Esophagus mucosa (tissue), 1 donor: ENCODE measurements at regions not wholly inside any gene's neighbourhood (a gene's known extent, or its start where the extent isn't known, plus 50 kb on each side); places are given as distances from the start of the nearest gene placed in this dataset.

Experiments used
- ATAC-seq: fragments of 200-7000 bp; cut with Tn5 transposase; one replicate; pipeline ENCODE4 v1.9.1; 2020
- donor health status: DM: yes; HTN: yes; CAD: no.

DNA sequence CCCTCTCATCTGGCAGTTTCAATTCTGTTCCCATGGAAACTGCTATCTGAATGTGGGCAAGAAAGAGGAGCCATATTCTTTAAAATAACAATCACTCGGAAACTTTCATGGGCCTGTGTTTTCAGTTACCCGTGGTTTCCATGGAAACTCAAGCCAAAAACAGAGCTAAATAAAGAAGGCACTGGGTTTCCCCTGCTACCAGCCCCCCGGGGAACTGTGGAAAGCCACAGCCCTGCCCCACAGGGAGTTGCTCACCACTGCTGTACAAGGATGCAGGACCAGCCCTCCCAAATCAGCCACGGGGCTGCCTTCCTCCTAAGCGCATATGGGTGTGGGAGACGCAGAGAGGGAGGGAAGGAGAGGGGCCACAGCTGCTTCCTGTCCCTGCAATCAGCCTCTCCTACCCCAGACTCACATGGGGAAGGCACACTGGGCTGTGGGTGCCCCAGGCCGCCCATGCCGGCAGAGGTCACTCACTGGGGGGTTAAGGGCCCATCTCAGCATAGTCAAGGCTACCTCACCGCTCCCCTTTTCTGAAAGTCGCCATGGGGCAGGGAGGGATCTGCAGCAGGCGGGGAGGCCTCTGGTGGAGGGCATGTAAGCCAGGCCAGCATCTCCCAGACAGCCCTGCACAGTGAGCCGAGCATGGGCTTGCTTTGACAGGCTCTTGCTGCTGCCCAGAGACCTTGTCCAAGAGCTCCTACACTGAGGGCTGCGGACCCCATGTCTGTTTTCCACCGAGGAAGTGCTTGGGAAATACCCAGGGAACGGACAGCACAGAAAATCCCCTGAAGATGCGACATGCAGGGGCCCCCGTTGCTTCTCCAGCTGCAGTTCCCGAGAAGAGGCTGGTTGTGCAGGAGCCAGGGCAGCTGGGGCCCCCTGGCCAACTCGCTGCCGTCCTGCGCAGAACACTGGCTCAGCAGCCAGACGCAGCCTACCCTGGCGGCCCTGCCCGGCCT is 157.3 kb upstream of the PPP2R2D start:
- ATAC-seq: peak; percentile 16

- ATAC-seq: no peak
Observed at GRCh38 chr10:131744346-131744745, 156.5 kb upstream of the PPP2R2D start.

DNA sequence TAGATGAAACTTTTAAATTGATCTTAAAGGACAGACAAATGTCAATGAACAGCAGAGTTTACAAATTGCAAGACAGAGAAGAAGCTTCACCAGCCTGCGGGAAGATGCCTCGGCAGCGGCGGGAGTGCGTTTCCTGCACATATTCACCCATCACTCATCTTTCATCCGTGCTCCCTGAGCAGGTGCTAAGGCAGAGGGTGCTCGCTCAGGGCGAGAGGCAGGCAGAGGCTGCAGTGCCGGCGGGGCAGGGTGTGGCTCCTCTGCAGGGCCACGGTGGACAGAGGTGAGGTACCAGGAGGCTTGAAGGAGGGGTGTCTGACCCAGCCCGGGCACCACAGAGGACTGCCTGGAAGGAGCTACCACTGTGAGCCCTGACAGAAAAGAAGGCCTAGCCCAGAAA is 155.2 kb upstream of the PPP2R2D start:
- ATAC-seq: no peak

- no peak for ATAC-seq
Observed at GRCh38 chr10:131746241-131746711, 154.5 kb upstream of the PPP2R2D start.

DNA sequence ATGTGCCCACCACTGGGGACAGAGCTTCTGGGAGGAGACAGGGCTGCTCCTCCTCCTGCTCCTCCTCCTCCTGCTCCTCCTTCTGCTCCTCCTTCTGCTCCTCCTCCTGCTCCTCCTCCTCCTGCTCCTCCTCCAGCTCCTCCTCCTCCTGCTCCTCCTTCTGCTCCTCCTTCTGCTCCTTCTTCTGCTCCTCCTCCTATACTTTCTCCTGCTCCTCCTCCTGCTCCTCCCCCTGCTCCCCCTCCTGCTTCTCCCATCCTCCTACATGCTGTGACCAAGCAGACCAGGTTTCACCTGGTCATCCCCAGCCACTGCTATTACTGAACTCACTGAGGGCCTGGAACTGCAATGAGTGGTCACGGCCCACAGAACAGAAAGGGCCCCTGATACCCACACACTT is 154.0 kb upstream of the PPP2R2D start:
- ATAC-seq: no peak

DNA sequence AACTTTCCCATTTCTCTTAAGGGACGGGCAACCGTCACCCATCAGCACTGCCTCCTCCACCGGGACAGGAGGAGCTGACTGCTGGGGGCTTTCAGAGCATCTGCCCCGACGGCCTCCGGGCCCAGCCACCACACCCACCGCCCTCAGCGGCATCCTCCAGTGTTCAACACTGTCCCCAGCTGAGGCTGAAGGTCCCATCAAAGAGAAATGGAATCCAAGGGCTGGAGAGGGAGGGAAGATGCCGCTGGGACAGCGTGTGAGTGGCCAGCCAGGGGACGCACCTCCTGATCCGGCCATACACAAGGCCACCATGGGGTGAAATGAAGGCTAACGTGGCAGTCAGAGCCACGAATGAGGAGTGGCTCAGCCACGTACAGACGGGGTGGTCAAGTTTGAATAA is 153.6 kb upstream of the PPP2R2D start:
- no peak for ATAC-seq

GRCh38 chr10:131747791-131748190 is 153.0 kb upstream of the PPP2R2D start:
- no peak for ATAC-seq

GRCh38 chr10:131748191-131748590 is 152.6 kb upstream of the PPP2R2D start:
- ATAC-seq: no peak

DNA sequence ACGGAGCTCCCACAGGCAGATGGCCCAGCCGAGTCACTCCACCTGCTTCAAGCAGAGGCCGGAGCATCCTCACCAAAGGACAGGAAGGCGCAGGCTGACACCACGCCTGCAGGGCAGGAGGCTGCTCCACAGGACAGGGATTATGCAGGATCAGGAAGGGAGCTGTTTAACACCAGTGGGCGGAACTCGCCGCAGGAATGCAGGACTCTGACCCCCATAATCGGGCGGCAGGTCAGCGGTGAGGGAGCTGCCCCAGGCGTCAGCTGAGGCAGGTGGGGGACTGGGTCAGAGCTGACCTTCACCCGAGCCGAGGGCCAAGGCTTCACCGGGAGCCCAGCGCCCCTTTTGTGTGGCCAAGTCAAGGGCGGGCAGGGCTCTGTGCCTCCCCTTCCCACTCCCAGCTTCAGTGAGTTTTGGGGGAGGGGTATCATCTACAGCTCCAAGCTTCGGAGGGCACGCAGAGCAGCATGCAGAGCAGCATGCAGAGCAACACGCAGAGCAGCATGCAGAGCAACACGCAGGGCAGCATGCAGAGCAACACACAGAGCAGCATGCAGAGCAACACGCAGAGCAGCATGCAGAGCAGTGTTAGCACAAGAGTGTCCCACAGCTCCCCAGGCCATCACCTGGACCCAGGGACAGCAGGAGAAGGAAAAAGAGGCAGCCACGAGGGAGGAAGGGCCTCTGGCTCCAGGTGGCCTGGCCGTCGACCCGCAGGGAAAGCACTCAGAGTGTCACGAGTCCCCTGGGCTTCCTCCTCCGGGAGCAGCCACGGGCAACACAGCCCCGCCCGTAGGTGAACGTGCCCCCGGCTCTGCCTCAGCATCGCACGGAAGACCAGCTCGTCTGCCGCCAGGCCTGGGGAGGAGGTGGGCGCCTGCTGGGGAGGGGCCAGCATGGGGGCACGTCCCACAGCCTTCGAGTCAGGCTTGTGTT is 151.7 kb upstream of the PPP2R2D start:
- no peak for ATAC-seq

DNA sequence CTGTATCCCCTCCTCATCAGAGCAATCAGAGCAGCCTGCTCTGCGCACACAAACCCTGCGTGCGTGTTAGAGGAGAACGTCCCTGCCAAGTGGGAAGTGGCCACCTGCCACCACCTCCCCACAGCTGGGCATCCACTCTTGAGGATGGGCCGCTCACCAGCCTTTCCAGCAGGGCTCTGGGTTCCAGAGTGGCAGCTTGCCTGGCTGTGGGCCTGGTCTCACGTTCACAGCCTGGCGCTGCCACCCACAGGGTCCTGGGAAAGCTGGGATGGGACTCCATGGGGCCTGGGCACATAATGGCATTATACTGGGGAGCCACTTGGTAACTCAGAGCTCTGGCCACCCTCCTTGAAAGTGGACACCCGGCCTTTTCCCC is 151.1 kb upstream of the PPP2R2D start:
- no peak for ATAC-seq

DNA sequence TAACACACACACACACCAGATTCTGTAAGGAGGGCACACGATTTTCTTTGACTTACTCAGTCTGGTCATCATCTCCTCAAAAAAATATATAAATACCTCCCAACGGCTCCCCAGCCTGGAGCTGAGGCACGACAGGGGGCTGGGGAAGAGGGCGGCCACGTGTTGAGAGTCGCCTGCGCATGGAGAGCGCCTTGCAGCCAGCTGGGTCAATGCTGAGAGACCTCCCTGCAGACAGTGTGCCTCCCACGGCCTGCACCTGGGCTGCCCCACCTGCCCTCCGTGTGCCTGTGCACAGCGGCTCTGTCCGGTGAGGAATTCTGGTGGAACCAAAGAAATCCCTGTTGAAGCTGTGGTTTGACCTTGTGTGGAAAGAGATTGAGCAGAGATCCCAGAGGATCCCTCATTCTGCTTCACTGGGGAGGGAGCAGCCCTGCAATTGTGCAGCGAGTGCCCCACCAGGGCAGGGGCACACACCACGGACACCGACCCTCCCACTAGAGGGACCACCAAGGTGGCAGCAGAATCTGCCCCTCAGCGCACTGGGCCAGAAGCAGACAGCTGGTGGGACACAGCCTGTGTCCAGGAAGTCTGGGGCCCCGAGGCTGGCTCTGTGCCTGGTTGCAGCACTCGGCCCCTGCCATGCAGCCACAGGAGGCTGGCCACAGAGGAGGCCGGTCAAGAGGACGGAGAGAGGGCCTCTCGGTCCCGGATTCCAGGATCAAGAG is 150.5 kb upstream of the PPP2R2D start:
- no peak for ATAC-seq

- peak; percentile 75 for ATAC-seq
Observed at GRCh38 chr10:131750973-131751826, 149.6 kb upstream of the PPP2R2D start.

- no peak for ATAC-seq
Observed at GRCh38 chr10:131751827-131752775, 148.7 kb upstream of the PPP2R2D start.

GRCh38 chr10:131753336-131753735 is 147.5 kb upstream of the PPP2R2D start:
- no peak for ATAC-seq

DNA sequence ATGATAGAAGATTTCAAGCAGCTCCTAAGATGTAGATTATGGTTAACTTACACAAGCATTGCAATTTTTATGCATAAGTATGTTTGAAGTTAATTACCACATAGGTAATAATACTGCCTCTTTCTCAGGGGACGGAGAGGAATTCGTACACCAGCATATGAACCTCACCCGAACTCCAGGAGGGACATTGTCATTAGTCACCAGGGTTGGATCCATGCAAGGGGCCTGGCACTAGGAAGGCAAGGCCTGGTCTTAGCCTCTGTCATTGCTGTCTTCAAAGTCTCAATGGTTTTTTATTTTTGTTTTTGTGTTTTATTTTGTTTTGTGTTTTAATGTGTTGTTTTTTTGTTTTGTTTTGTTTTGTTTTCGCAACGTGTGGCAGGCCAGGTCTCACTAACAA is 145.6 kb upstream of the PPP2R2D start:
- ATAC-seq: no peak

DNA sequence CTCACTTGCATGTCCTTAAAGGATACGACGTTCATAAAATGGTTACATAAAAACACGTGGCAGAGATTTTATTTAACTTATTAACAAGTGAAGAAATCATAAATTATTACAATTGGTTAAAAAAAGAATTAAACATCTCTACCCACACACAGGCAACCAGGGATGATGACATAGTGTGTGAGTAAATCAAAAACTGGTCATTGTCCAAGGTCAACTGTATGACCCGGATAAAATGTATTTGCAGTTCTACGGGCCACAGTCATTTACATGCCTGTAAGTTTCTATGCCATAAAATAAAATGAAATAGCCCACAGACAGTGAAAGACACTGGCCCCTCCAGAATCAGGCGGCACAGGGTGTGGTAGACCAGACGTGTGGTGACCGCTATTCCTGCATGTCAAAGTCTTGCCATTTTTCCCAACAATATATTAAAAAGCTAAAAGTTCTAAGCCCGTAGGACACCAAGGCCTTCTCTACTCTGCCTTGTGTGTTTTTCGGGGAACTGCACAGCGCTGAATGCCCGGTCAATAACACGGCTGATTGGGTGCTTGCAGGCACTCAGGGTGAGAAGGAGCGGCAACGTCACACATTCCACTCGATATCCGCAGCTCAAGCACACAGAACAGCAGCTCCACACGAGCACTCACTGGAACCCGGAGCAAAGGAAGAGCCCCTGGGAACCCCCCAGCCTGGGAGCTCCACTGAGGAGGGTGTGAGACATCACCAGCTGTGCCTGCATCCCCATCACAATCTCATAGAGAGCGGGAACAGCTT is 143.3 kb upstream of the PPP2R2D start:
- ATAC-seq: no peak

- no peak for ATAC-seq
Observed at GRCh38 chr10:131758062-131758938, 142.5 kb upstream of the PPP2R2D start.

GRCh38 chr10:131758939-131759301 is 141.9 kb upstream of the PPP2R2D start:
- ATAC-seq: no peak

GRCh38 chr10:131759347-131759746 is 141.5 kb upstream of the PPP2R2D start:
- no peak for ATAC-seq
